Activated CD8-positive, alpha-beta T cell treated with anti-CD3 and anti-CD28 coated beads for 36 hours (primary cell): ENCODE measurements at regions not wholly inside any gene's neighbourhood (a gene's known extent, or its start where the extent isn't known, plus 50 kb on each side); places are given as distances from the start of the nearest gene placed in this dataset.

Experiments
- ATAC-seq: fragments of 200-7000 bp; cut with Tn5 transposase; one replicate; pipeline ENCODE4 v1.10.0; 2021; ENCODE audit warnings: mild to moderate bottlenecking, moderate library complexity
- CTCF ChIA-PET: fragments of 350-600 bp; sonication (Branson Sonifier 250); formaldehyde crosslinking; loops from one replicate; lab custom pipeline; 2021; ENCODE audit warnings: antibody characterized with exemption; lab: Charles Lee
- POLR2A ChIA-PET: fragments of 350-600 bp; sonication (Branson Sonifier 250); formaldehyde crosslinking; loops from one replicate; lab custom pipeline; 2021; ENCODE audit warnings: antibody characterized with exemption; lab: Charles Lee
- DNase-seq: peaks from one replicate; pipeline ENCODE4 v3.0.0-alpha.2; 2020
- H3K27ac Mint-ChIP-seq: one replicate; pipeline ENCODE4 v1.8.0; 2021; ENCODE audit warnings: mild to moderate bottlenecking, mixed read lengths
- H3K27me3 Mint-ChIP-seq: one replicate; pipeline ENCODE4 v1.8.0; 2021; ENCODE audit warnings: mixed read lengths
- H3K36me3 Mint-ChIP-seq: one replicate; pipeline ENCODE4 v1.8.0; 2021; ENCODE audit warnings: low read depth, mixed read lengths
- H3K4me1 Mint-ChIP-seq: one replicate; pipeline ENCODE4 v1.8.0; 2021; ENCODE audit warnings: low read depth, mixed read lengths
- H3K4me3 Mint-ChIP-seq: one replicate; pipeline ENCODE4 v1.8.0; 2021; ENCODE audit warnings: mild to moderate bottlenecking, moderate library complexity, mixed read lengths
- H3K9me3 Mint-ChIP-seq: one replicate; pipeline ENCODE4 v1.8.0; 2021; ENCODE audit warnings: mixed read lengths
- CTCF ChIP-seq: fragments of 200-600 bp; IDR thresholded peaks from one replicate; pipeline ENCODE4 v1.8.0; 2022; ENCODE audit warnings: antibody characterized with exemption, mild to moderate bottlenecking
- intact Hi-C: fragments of 100-400 bp; cut with micrococcal nuclease; formaldehyde crosslinking; loops from one replicate; pipeline ENCODE4 v1.10.0; 2022

- POLR2A ChIA-PET, result interaction anchor here (1.9 kb wide), 1 partner anchor 20 kb away, joined by 7 read pairs; no protein-coding TSS in a partner anchor
- DNase-seq, result no peak
- H3K9me3 Mint-ChIP-seq, result peaks cover 20% of the 10 kb centered on the region
- H3K4me1 Mint-ChIP-seq, result no peaks in the 10 kb centered on the region
- intact Hi-C loops, result no loop called here
- no peak overlapping the region for H3K27ac Mint-ChIP-seq
- no peaks in the 10 kb centered on the region for H3K27me3 Mint-ChIP-seq
- CTCF ChIA-PET, result interaction anchor here (1.2 to 1.4 kb wide), 2 partner anchors 213 to 248 kb away, joined by 3 read pairs; no protein-coding TSS in a partner anchor
- no peak for ATAC-seq
- TF ChIP-seq CTCF, result no peak
- H3K36me3 Mint-ChIP-seq, result peaks cover 3% of the 10 kb centered on the region
- no peak overlapping the region for H3K4me3 Mint-ChIP-seq
Observed at GRCh38 chr6:158903801-158904200, 84.6 kb upstream of the EZR start.

GRCh38 chr6:158900663-158901312 lies 81.6 kb upstream of the EZR start:
- no peak overlapping the region for H3K4me3 Mint-ChIP-seq
- DNase-seq (no peak), ATAC-seq (no peak)
- H3K27me3 Mint-ChIP-seq, result no peaks in the 10 kb centered on the region
- no peak overlapping the region for H3K27ac Mint-ChIP-seq
- peaks cover 14% of the 10 kb centered on the region for H3K9me3 Mint-ChIP-seq
- peaks cover 3% of the 10 kb centered on the region for H3K36me3 Mint-ChIP-seq
- H3K4me1 Mint-ChIP-seq, result no peaks in the 10 kb centered on the region
- intact Hi-C loops, result no loop called here
- TF ChIP-seq CTCF, result no peak
- POLR2A ChIA-PET, result interaction anchor here (1.0 kb wide), 1 partner anchor 30 kb away, joined by 4 read pairs; no protein-coding TSS in a partner anchor
- CTCF ChIA-PET, result no interaction called here

- Mint-ChIP-seq H3K27me3 (no peaks in the 10 kb centered on the region), H3K36me3 (no peaks in the 10 kb centered on the region), H3K4me3 (no peak overlapping the region), H3K4me1 (no peaks in the 10 kb centered on the region), H3K27ac (no peak overlapping the region), H3K9me3 (no peaks in the 10 kb centered on the region)
- ChIA-PET CTCF (no interaction called here), POLR2A (no interaction called here)
- no peak for DNase-seq
- intact Hi-C loops, result no loop called here
- no peak for ATAC-seq
- no peak for TF ChIP-seq CTCF
Observed at GRCh38 chr6:158897236-158897635, 78.1 kb upstream of the EZR start.

GRCh38 chr6:158895661-158896060 lies 76.5 kb upstream of the EZR start:
- ChIA-PET POLR2A (interaction anchor here (1.0 kb wide), 1 partner anchor 17 kb away, joined by 3 read pairs; no protein-coding TSS in a partner anchor), CTCF (interaction anchor here (0.9 to 1.0 kb wide), 2 partner anchors 77 to 204 kb away, joined by 3 read pairs; no protein-coding TSS in a partner anchor)
- no peak overlapping the region for H3K27ac Mint-ChIP-seq

More at GRCh38 chr6:158895661-158896060, 76.5 kb upstream of the EZR start:
- H3K36me3 Mint-ChIP-seq, result no peaks in the 10 kb centered on the region
- H3K4me1 Mint-ChIP-seq, result no peaks in the 10 kb centered on the region
- no peak for TF ChIP-seq CTCF
- DNase-seq, result no peak
- intact Hi-C loops, result no loop called here
- no peak for ATAC-seq
- no peaks in the 10 kb centered on the region for H3K27me3 Mint-ChIP-seq
- H3K4me3 Mint-ChIP-seq, result no peak overlapping the region
- H3K9me3 Mint-ChIP-seq, result no peaks in the 10 kb centered on the region
